ENCODE measurements at regions not wholly inside any gene's neighbourhood (a gene's known extent, or its start where the extent isn't known, plus 50 kb on each side); places are given as distances from the start of the nearest gene placed in this dataset.

DNA sequence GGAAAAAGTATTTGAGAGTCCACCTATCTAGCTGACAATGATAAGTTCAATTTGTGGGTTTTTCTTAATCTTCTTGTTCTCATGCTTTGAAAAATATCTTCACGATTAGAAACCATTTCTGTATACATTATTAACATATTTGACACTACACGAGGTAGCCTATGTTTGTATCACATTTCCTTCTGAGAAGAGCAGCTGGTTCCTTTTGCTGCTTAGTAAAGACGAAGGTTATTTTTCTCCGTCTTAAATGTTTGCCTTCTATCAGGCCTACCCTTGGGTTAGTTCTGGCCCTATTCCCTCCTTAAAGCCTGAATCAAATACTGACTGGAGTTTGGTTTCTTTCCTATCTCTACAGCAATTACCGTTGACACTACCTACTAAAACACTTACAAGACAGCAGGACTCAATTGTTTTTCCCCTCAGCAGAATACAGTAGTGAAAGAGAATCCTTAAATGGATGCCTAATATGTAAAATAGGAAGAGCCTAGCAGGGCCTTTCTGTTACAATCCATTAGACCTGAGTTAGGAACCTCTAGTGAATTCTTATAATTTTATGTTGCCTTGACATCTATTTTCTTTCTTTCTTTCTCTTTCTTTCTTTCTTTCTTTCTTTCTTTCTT lies 790.4 kb downstream of the EPHA4 start:
- H3K9me3 ChIP-seq (ENCODE audit: control insufficient read depth in 5 of 5, low read length in 5 of 5): no peaks in the 10 kb centered on the region
- H3K9ac ChIP-seq (ENCODE audit: low read length in 5 of 5): no peak overlapping the region

GRCh38 chr2:220782609-220783113 lies 789.4 kb downstream of the EPHA4 start:
- H3K27ac ChIP-seq (ENCODE audit: low read depth, low read length): no peak overlapping the region
- no peaks in the 10 kb centered on the region for H3K9me3 ChIP-seq (ENCODE audit: control insufficient read depth in 5 of 5, low read length in 5 of 5)
- H3K4me3 ChIP-seq (ENCODE audit: low read depth in 1 of 5, low read length in 5 of 5): no peak overlapping the region
- H3K36me3 ChIP-seq (ENCODE audit: control insufficient read depth in 5 of 5, insufficient read depth in 5 of 5, low read length in 5 of 5): no peaks in the 10 kb centered on the region
- no peak overlapping the region for H3K9ac ChIP-seq (ENCODE audit: low read length in 5 of 5)
- peaks cover 0 to 11% (median 7%) of the 10 kb centered on the region in 5 donors for H3K4me1 ChIP-seq (ENCODE audit: control insufficient read depth in 5 of 5, insufficient read depth in 5 of 5, low read length in 5 of 5)
- H3K27me3 ChIP-seq (ENCODE audit: control insufficient read depth in 5 of 5, insufficient read depth in 4 of 5, low read length in 5 of 5): no peaks in the 10 kb centered on the region

More for the DNA sequence above, 790.4 kb downstream of the EPHA4 start:
- Histone ChIP-seq H3K4me1 (ENCODE audit: control insufficient read depth in 5 of 5, insufficient read depth in 5 of 5, low read length in 5 of 5) (peaks cover 0 to 11% (median 7%) of the 10 kb centered on the region in 5 donors), H3K36me3 (ENCODE audit: control insufficient read depth in 5 of 5, insufficient read depth in 5 of 5, low read length in 5 of 5) (no peaks in the 10 kb centered on the region), H3K4me3 (ENCODE audit: low read depth in 1 of 5, low read length in 5 of 5) (no peak overlapping the region), H3K27me3 (ENCODE audit: control insufficient read depth in 5 of 5, insufficient read depth in 4 of 5, low read length in 5 of 5) (no peaks in the 10 kb centered on the region), H3K27ac (ENCODE audit: low read depth, low read length) (no peak overlapping the region)

DNA sequence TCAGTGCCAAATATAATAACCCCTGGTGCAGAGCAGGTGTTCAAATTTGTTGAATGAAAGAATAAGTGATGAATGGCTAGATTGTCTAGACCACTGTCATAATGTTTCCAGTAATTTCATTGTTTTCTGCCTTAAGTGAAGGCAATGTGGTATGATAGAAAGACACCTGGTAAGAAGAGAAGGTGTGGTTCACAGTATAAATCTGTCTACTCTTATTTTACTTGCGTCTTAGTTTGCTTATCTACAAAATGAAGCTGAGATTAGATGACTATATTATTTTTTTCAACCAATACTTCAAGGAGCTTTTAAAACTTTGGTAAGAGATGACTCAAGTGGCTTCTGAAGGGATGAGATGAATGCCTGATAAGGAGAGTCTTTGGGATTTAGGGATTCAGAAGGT lies 788.4 kb downstream of the EPHA4 start:
- Histone ChIP-seq H3K27me3 (ENCODE audit: control insufficient read depth in 5 of 5, insufficient read depth in 4 of 5, low read length in 5 of 5) (no peaks in the 10 kb centered on the region), H3K27ac (ENCODE audit: low read depth, low read length) (no peak overlapping the region), H3K9ac (ENCODE audit: low read length in 5 of 5) (no peak overlapping the region), H3K9me3 (ENCODE audit: control insufficient read depth in 5 of 5, low read length in 5 of 5) (no peaks in the 10 kb centered on the region), H3K36me3 (ENCODE audit: control insufficient read depth in 5 of 5, insufficient read depth in 5 of 5, low read length in 5 of 5) (no peaks in the 10 kb centered on the region), H3K4me1 (ENCODE audit: control insufficient read depth in 5 of 5, insufficient read depth in 5 of 5, low read length in 5 of 5) (peaks cover 0 to 11% (median 7%) of the 10 kb centered on the region in 5 donors), H3K4me3 (ENCODE audit: low read depth in 1 of 5, low read length in 5 of 5) (no peak overlapping the region)

DNA sequence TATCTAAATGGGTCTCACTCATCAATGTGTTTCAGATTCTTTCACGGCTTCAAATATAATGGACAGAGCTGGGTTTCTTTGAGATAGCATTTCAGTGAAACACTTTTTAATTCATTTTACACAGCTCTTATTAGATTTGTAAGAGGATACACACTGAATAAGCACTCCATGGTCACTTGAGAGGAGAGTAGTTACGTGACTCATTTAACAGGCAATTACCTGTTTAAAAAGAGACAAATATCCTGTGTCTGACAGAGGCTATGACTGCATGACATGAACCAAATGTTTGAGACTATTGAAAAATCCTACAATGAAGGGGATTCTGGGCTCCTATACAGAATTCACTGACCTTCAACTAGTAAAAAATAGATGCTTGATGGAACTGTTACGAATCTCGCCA lies 786.9 kb downstream of the EPHA4 start:
- Histone ChIP-seq H3K4me1 (ENCODE audit: control insufficient read depth in 5 of 5, insufficient read depth in 5 of 5, low read length in 5 of 5) (peaks cover 2 to 11% (median 5%) of the 10 kb centered on the region in 5 donors), H3K9me3 (ENCODE audit: control insufficient read depth in 5 of 5, low read length in 5 of 5) (no peaks in the 10 kb centered on the region), H3K27ac (ENCODE audit: low read depth, low read length) (no peak overlapping the region), H3K9ac (ENCODE audit: low read length in 5 of 5) (no peak overlapping the region), H3K36me3 (ENCODE audit: control insufficient read depth in 5 of 5, insufficient read depth in 5 of 5, low read length in 5 of 5) (no peaks in the 10 kb centered on the region), H3K4me3 (ENCODE audit: low read depth in 1 of 5, low read length in 5 of 5) (no peak overlapping the region), H3K27me3 (ENCODE audit: control insufficient read depth in 5 of 5, insufficient read depth in 4 of 5, low read length in 5 of 5) (no peaks in the 10 kb centered on the region)

DNA sequence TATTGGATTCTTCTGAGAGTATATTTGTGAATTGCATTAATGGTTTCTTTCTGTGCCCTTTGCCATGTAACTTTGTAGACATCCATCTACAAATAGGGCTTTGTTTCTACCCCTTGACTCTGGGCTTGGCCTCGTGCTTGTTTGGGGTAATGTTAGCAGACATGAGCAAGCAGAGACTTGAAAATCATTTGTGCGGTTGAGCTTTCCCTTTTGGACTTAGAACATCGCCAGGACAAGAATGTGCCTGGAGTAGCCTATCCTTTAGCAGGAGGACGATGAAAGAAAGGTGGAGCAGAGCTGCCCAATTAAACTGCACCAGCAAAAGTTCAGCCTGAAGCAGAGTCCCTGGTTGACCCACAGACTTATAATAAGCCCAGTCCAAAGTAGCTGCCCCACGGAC lies 785.9 kb downstream of the EPHA4 start:
- Histone ChIP-seq H3K27ac (ENCODE audit: low read depth, low read length) (no peak overlapping the region), H3K4me1 (ENCODE audit: control insufficient read depth in 5 of 5, insufficient read depth in 5 of 5, low read length in 5 of 5) (peaks cover 0 to 5% (median 2%) of the 10 kb centered on the region in 5 donors), H3K36me3 (ENCODE audit: control insufficient read depth in 5 of 5, insufficient read depth in 5 of 5, low read length in 5 of 5) (no peaks in the 10 kb centered on the region), H3K4me3 (ENCODE audit: low read depth in 1 of 5, low read length in 5 of 5) (no peak overlapping the region), H3K9me3 (ENCODE audit: control insufficient read depth in 5 of 5, low read length in 5 of 5) (no peaks in the 10 kb centered on the region), H3K9ac (ENCODE audit: low read length in 5 of 5) (no peak overlapping the region), H3K27me3 (ENCODE audit: control insufficient read depth in 5 of 5, insufficient read depth in 4 of 5, low read length in 5 of 5) (no peaks in the 10 kb centered on the region)

GRCh38 chr2:220787251-220787650 lies 784.9 kb downstream of the EPHA4 start:
- no peak overlapping the region for H3K4me3 ChIP-seq (ENCODE audit: low read depth in 1 of 5, low read length in 5 of 5)
- H3K36me3 ChIP-seq (ENCODE audit: control insufficient read depth in 5 of 5, insufficient read depth in 5 of 5, low read length in 5 of 5): no peaks in the 10 kb centered on the region
- no peak overlapping the region for H3K9ac ChIP-seq (ENCODE audit: low read length in 5 of 5)
- H3K4me1 ChIP-seq (ENCODE audit: control insufficient read depth in 5 of 5, insufficient read depth in 5 of 5, low read length in 5 of 5): peaks cover 0 to 5% (median 2%) of the 10 kb centered on the region in 5 donors
- no peaks in the 10 kb centered on the region for H3K9me3 ChIP-seq (ENCODE audit: control insufficient read depth in 5 of 5, low read length in 5 of 5)
- no peak overlapping the region for H3K27ac ChIP-seq (ENCODE audit: low read depth, low read length)
- H3K27me3 ChIP-seq (ENCODE audit: control insufficient read depth in 5 of 5, insufficient read depth in 4 of 5, low read length in 5 of 5): no peaks in the 10 kb centered on the region

DNA sequence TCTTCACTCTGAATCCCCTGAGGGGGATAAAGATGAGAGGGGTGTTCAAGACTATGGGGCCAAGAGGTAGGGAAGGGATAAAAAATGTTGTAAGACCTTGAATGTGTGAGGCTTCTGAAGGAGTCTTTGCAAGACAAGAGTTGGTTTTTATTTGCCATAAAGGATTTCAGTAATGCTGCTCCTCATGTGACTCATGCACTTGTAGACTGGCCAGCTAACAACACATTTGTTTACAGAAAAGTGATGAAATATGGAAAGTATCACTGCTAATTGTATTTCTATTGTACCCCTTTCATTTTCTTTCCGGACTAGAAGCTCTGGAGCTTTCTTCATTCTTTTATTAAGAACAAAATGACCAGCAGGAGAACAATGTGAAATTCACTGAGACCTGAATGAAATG lies 782.1 kb downstream of the EPHA4 start:
- Histone ChIP-seq H3K9me3 (ENCODE audit: control insufficient read depth in 5 of 5, low read length in 5 of 5) (no peaks in the 10 kb centered on the region), H3K4me1 (ENCODE audit: control insufficient read depth in 5 of 5, insufficient read depth in 5 of 5, low read length in 5 of 5) (peaks cover 0 to 5% (median 2%) of the 10 kb centered on the region in 5 donors), H3K27me3 (ENCODE audit: control insufficient read depth in 5 of 5, insufficient read depth in 4 of 5, low read length in 5 of 5) (peaks cover 0 to 2% (median 0%) of the 10 kb centered on the region in 5 donors), H3K9ac (ENCODE audit: low read length in 5 of 5) (no peak overlapping the region), H3K27ac (ENCODE audit: low read depth, low read length) (no peak overlapping the region), H3K36me3 (ENCODE audit: control insufficient read depth in 5 of 5, insufficient read depth in 5 of 5, low read length in 5 of 5) (no peaks in the 10 kb centered on the region), H3K4me3 (ENCODE audit: low read depth in 1 of 5, low read length in 5 of 5) (no peak overlapping the region)

- H3K4me3 ChIP-seq (ENCODE audit: low read depth in 1 of 5, low read length in 5 of 5): no peak overlapping the region
- H3K27ac ChIP-seq (ENCODE audit: low read depth, low read length): no peak overlapping the region
- no peaks in the 10 kb centered on the region for H3K4me1 ChIP-seq (ENCODE audit: control insufficient read depth in 5 of 5, insufficient read depth in 5 of 5, low read length in 5 of 5)
- no peaks in the 10 kb centered on the region for H3K9me3 ChIP-seq (ENCODE audit: control insufficient read depth in 5 of 5, low read length in 5 of 5)
- peaks cover 0 to 2% (median 0%) of the 10 kb centered on the region in 5 donors for H3K27me3 ChIP-seq (ENCODE audit: control insufficient read depth in 5 of 5, insufficient read depth in 4 of 5, low read length in 5 of 5)
- H3K36me3 ChIP-seq (ENCODE audit: control insufficient read depth in 5 of 5, insufficient read depth in 5 of 5, low read length in 5 of 5): no peaks in the 10 kb centered on the region
- no peak overlapping the region for H3K9ac ChIP-seq (ENCODE audit: low read length in 5 of 5)
Observed at GRCh38 chr2:220795705-220796104, 776.4 kb downstream of the EPHA4 start.

DNA sequence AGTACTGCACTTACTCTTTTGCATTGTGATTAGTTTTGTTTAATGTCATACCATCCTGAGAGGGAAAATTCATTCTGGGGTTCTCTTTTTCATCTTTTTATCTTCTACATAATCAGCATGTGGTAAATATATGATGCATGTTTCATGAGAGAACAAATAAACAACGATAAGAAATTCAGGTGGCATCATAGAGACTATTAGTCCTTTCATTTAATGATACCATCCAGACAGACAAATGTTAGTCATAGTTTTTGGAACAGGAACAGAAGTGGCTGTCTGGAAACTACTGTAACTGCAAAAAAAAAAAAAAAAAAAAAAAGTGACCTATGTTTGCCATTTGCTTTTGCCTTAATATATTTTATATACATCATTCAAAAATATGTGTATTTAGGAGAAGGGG lies 761.0 kb downstream of the EPHA4 start:
- Histone ChIP-seq H3K27ac (ENCODE audit: low read depth, low read length) (no peak overlapping the region), H3K9ac (ENCODE audit: low read length in 5 of 5) (no peak overlapping the region), H3K4me1 (ENCODE audit: control insufficient read depth in 5 of 5, insufficient read depth in 5 of 5, low read length in 5 of 5) (no peaks in the 10 kb centered on the region)

DNA sequence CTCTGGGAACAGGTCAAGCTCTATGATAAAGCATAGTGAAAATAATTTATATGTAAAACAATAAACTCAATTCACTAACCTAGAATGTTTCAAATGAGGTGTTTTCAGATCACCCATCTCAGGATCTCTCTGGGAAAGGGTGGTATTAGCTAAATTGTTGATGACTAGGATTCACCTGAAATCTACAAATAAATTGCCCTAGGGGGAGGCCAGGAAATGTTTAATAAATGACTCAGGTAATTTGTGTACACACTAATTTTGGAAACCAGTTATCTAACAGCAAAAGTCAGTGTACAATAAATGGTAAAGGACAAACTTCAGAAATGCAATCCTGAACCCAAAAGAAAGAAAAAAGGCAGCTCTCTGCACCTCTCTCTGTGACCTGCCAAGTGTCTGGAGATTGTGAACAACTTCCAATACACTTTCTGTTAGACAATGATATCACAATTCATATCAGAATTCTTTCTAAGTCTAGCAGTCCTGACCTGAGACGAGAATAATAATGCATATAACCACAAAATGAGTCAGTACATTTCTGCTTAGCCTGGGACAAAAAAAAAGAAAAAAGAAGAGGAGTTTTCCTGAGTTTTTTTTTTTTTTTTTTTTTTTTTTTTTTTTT lies 760.0 kb downstream of the EPHA4 start:
- H3K9me3 ChIP-seq (ENCODE audit: control insufficient read depth in 5 of 5, low read length in 5 of 5): no peaks in the 10 kb centered on the region
- H3K9ac ChIP-seq (ENCODE audit: low read length in 5 of 5): no peak overlapping the region
- no peaks in the 10 kb centered on the region for H3K36me3 ChIP-seq (ENCODE audit: control insufficient read depth in 5 of 5, insufficient read depth in 5 of 5, low read length in 5 of 5)
- no peak overlapping the region for H3K27ac ChIP-seq (ENCODE audit: low read depth, low read length)
- H3K4me1 ChIP-seq (ENCODE audit: control insufficient read depth in 5 of 5, insufficient read depth in 5 of 5, low read length in 5 of 5): no peaks in the 10 kb centered on the region
- no peak overlapping the region for H3K4me3 ChIP-seq (ENCODE audit: low read depth in 1 of 5, low read length in 5 of 5)
- no peaks in the 10 kb centered on the region for H3K27me3 ChIP-seq (ENCODE audit: control insufficient read depth in 5 of 5, insufficient read depth in 4 of 5, low read length in 5 of 5)

More for the DNA sequence above, 761.0 kb downstream of the EPHA4 start:
- H3K27me3 ChIP-seq (ENCODE audit: control insufficient read depth in 5 of 5, insufficient read depth in 4 of 5, low read length in 5 of 5): no peaks in the 10 kb centered on the region
- H3K9me3 ChIP-seq (ENCODE audit: control insufficient read depth in 5 of 5, low read length in 5 of 5): no peaks in the 10 kb centered on the region
- no peak overlapping the region for H3K4me3 ChIP-seq (ENCODE audit: low read depth in 1 of 5, low read length in 5 of 5)
- H3K36me3 ChIP-seq (ENCODE audit: control insufficient read depth in 5 of 5, insufficient read depth in 5 of 5, low read length in 5 of 5): no peaks in the 10 kb centered on the region

Data from subcutaneous abdominal adipose tissue (tissue), 5 donors.